GM18499 (cell line): ENCODE measurements at regions not wholly inside any gene's neighbourhood (a gene's known extent, or its start where the extent isn't known, plus 50 kb on each side); places are given as distances from the start of the nearest gene placed in this dataset.
"Not testable (repeated sequence)": the region's sequence is repeated elsewhere in the genome, so short reads cannot be mapped to it uniquely, and the experiment has no call there.

Source experiments
- ATAC-seq: cut with Tn5 transposase; IDR thresholded peaks from one replicate; pipeline ENCODE4 v1.9.1; 2021; ENCODE audit warnings: moderate number of reproducible peaks; ENCODE audit not compliant: insufficient read depth, unreplicated experiment

GRCh38 chr2:139617747-139618146, 837.6 kb upstream of the NXPH2 start:
- no peak for ATAC-seq

- no peak for ATAC-seq
Measured at GRCh38 chr2:139613264-139613663, 833.1 kb upstream of the NXPH2 start.

- no peak for ATAC-seq
Measured at GRCh38 chr2:139610512-139610911, 830.3 kb upstream of the NXPH2 start.

GRCh38 chr2:139609109-139609508, 828.9 kb upstream of the NXPH2 start:
- no peak for ATAC-seq

- ATAC-seq = no peak
Measured at GRCh38 chr2:139605668-139606067, 825.5 kb upstream of the NXPH2 start.

- no peak for ATAC-seq
Measured at GRCh38 chr2:139600166-139600565, 820.0 kb upstream of the NXPH2 start.

- ATAC-seq = no peak
Measured at GRCh38 chr2:139585101-139585500, 804.9 kb upstream of the NXPH2 start.

GRCh38 chr2:139574371-139574770, 794.2 kb upstream of the NXPH2 start:
- ATAC-seq = no peak

- no peak for ATAC-seq
Measured at GRCh38 chr2:139556789-139557188, 776.6 kb upstream of the NXPH2 start.

GRCh38 chr2:139550873-139551272, 770.7 kb upstream of the NXPH2 start:
- ATAC-seq = no peak

GRCh38 chr2:139550341-139550740, 770.2 kb upstream of the NXPH2 start:
- no peak for ATAC-seq

- ATAC-seq = no peak
Measured at GRCh38 chr2:139544186-139544851, 764.1 kb upstream of the NXPH2 start.

GRCh38 chr2:139538332-139539020, 758.3 kb upstream of the NXPH2 start:
- not testable (repeated sequence) for ATAC-seq

- no peak for ATAC-seq
Measured at GRCh38 chr2:139529080-139529479, 748.9 kb upstream of the NXPH2 start.

GRCh38 chr2:139526781-139527180, 746.6 kb upstream of the NXPH2 start:
- no peak for ATAC-seq

GRCh38 chr2:139518321-139518720, 738.1 kb upstream of the NXPH2 start:
- ATAC-seq = no peak

- ATAC-seq = no peak
Measured at GRCh38 chr2:139514951-139515350, 734.8 kb upstream of the NXPH2 start.

GRCh38 chr2:139495851-139496250, 715.7 kb upstream of the NXPH2 start:
- ATAC-seq = no peak

- no peak for ATAC-seq
Measured at GRCh38 chr2:139492131-139492680, 712.0 kb upstream of the NXPH2 start.

GRCh38 chr2:139480161-139480650, 700.0 kb upstream of the NXPH2 start:
- no peak for ATAC-seq

GRCh38 chr2:139478165-139478914, 698.1 kb upstream of the NXPH2 start:
- no peak for ATAC-seq
